KBM-7 (cell line): ENCODE measurements at regions not wholly inside any gene's neighbourhood (a gene's known extent, or its start where the extent isn't known, plus 50 kb on each side); places are given as distances from the start of the nearest gene placed in this dataset.

Experiments used
- DNase-seq: peaks from one replicate; pipeline ENCODE4 v3.0.0-alpha.2; 2015
- in situ Hi-C: fragments of 300-500 bp; cut with MboI; formaldehyde crosslinking; loops from 2 replicates; pipeline ENCODE4 v1.14.3; 2020; ENCODE audit warnings: low sequenced_read_pairs, low pct_unique_long_range_greater_than_20kb, mixed read lengths

DNA sequence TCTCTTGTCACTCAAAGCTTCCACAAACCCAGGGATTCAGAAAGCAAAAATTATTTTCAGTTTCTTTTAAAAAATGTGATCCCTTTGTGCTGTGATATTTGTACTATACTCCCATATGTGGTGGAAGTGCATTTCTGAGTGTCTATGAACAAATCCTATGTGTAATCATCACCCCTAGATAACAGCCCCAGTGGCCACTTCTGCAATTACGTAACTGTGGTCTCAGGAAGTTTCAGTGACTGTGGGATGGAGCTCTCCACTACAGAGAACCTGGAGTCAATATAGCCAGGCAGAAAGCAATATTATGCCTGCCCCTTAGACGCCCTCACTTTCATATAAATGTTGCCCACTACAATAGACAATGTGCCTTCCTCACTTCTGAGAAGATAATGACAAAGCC lies 1101.7 kb upstream of the GHITM start:
- DNase-seq = no peak
- in situ Hi-C loops = no loop called here

DNA sequence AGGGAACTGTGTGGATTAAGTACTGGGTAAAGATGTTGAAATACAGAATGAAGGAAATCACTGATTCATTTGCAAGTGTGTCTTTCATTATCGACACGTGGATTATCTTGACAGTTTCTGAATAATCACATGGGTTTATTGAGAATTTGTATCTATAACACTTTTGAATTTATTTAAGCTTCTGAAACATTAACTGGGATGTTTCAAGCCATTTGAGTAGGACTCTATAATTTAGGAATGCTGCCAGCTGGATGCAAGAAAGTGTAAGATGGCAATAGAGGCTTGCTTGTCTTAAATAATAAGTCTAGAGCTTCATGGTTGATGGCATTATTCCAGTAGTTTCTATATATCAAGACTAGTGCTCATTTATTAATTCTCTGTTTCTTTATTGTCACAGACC lies 1100.7 kb upstream of the GHITM start:
- in situ Hi-C loops = no loop called here

DNA sequence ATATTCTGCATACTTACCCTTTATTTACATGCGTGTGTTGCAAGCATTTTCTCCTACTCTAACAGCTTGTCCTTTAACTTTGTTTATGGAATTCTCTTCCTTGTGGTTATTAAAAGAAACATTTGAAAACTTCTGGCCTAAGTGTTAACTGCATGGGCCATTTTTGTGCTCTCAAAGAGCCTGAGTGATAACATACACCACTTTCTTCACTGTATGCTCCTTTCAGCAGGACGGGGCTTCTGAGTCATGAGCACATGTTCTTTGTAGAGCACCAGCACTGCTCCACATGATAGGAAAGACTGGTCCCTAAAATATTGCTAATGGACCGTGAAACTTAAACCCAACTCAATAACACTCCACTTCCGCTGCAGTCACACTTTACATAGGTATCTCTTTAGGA lies 1093.6 kb upstream of the GHITM start:
- no peak for DNase-seq
- in situ Hi-C loops = no loop called here

More for the DNA sequence above, 1100.7 kb upstream of the GHITM start:
- DNase-seq = no peak

DNA sequence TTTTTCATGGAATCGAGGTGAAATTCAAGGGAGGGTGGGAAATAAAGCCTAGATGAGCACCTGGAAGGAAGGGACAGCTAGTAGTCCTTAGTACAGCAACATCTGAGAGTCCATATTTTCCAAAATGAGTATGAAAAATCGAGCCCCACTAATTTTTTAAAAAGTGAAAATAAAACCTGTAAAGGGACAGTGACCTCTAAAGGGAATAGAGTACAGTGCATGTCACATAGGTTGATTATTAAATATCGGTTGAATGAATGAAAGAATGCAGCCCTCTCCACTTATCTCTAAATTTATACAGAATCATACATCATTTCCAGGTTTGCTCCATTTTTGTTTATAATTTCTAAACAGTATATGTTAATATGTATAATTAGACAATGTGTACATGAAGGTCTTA lies 1088.5 kb upstream of the GHITM start:
- in situ Hi-C loops = no loop called here
- no peak for DNase-seq

GRCh38 chr10:83062871-83063270 lies 1076.4 kb upstream of the GHITM start:
- in situ Hi-C loops = no loop called here
- no peak for DNase-seq

DNA sequence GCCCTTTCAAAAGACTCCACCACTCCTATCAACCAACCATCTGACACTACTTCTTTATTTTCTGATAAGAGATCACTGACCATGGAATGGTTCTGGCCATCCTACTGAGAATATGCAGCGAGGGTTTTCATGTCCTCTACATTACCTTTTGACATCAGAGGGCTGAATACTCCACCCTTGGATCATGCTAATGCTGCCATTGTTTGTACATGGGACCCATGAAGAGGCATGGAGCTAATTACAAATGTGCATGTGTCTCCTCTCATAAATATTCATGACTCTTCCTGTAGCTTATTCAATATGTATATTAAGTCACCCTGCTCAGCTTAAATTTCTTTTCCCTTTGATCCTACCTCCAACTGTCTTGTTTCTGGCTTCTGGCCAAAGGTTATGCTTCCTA lies 1065.8 kb upstream of the GHITM start:
- in situ Hi-C loops = no loop called here
- DNase-seq = no peak

GRCh38 chr10:83075016-83075814 lies 1064.1 kb upstream of the GHITM start:
- in situ Hi-C loops = no loop called here
- no peak for DNase-seq

- no peak for DNase-seq
- in situ Hi-C loops = no loop called here
Observed at GRCh38 chr10:83075815-83076355, 1063.4 kb upstream of the GHITM start.

DNA sequence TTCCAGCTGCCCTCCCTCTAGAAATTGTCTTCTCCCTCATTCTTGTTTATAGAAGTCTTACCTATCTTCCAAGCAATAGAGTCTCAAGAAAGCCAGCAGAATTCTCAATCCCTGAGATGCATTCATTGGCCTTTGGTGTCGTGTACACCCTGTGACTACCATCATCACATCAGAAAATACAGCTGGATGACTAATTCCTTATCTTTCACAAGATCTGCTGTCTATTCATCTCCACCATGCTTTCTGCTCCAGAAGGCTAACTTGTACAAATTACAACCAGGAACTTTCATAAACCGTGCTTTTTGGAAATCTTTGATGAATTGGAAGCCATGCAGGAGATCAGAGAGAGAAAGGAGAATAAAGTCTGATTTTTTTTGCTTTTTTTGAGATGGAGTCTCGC lies 1062.9 kb upstream of the GHITM start:
- DNase-seq = no peak
- in situ Hi-C loops = no loop called here

DNA sequence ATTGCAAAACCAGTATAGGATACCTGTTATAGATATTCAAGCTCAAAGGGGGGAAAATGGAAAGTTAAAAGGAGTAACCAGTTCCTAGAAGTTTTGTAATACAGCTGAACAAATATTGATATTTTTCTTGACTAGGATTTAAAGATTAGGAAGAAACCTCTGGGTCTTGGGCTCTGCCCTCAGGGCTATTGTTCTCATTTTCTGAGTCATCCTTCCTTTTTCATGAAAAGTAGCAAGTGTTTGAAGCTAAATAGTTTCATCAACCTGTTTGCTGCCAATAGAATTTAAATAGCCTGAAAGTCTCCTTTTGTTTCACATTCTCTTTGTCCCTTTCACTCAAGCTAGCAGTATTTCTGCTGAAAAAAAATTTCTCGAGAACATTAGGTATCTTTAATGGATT lies 1061.1 kb upstream of the GHITM start:
- no peak for DNase-seq
- in situ Hi-C loops = no loop called here

DNA sequence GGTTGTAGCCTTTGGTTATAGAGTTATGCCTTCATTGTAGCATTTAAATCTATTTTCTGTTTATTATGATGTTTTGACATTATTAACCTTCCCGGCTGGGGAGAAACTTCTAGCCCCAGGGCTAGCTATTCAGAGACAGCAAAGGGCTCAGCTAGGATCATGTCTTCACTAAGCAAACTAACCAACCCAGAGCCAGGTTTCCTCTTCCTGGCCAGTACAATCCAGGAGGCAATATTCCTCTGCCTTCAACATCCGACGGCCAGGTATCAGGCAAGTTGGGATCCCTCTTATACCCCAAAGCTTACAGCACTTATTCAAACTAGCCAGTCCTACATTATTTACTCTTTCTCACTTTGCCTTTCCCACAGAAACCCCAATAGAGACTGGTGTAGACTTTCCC lies 1060.7 kb upstream of the GHITM start:
- DNase-seq = no peak
- in situ Hi-C loops = no loop called here

DNA sequence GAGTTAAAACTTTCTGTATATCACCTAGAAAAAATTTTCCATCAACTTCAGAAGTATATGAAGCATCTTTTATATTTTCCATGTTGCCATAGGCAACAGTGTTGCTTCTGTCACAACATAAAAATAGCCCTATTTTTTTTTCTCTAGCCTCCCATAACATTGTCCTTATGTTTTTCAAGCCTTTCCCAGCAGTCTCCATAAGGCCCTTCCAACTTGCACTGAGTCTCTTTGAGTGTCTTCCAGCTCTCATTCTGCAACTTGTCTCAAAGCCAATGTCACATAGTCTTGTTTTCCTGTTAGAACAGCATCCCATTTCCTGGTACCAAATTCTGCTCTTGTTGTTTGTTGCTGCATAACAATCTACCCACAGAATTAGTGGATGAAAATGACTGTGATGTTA lies 1055.5 kb upstream of the GHITM start:
- no peak for DNase-seq
- in situ Hi-C loops = no loop called here

DNA sequence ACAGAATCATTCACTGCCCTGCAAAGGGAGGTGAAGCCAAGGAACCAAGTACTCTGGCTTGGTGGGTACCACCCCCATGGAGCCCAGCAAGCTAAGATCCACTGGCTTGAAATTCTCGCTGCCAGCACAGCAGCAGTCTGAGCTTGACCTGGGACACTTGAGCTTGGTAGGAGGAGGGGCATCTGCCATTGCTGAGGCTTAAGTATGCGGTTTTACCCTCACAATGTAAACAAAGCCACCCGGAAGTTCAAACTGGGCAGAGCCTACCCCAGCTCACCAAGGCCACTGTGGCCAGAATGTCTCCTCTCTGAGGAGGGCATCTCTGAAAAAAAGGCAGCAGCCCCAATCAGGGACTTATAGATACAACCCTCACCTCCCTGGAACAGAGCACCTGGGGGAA lies 1050.0 kb upstream of the GHITM start:
- no peak for DNase-seq
- in situ Hi-C loops = no loop called here

- no peak for DNase-seq
- in situ Hi-C loops = no loop called here
Observed at GRCh38 chr10:83104616-83105015, 1034.7 kb upstream of the GHITM start.

- in situ Hi-C loops = no loop called here
Observed at GRCh38 chr10:83108565-83109333, 1030.6 kb upstream of the GHITM start.

DNA sequence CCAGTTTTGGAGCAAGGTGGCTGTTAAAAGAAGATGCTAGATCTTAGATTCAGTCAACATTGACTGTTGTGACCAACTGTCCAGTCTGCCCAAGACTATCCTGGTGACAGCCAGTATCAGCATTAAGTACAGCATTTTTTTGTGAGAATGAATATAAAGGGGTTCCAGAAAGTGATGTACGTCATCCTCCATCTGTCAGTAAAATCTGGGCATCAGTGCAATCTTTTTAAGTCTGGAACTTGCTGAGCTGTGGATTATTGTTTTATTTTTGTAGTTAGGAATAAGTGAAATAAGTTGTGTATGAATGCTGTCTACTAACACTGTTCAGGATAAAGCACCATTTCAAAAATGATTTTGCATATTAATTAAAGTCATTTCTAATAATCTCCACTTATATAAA lies 1020.0 kb upstream of the GHITM start:
- in situ Hi-C loops = no loop called here
- DNase-seq = no peak

More at GRCh38 chr10:83108565-83109333, 1030.6 kb upstream of the GHITM start:
- no peak for DNase-seq

DNA sequence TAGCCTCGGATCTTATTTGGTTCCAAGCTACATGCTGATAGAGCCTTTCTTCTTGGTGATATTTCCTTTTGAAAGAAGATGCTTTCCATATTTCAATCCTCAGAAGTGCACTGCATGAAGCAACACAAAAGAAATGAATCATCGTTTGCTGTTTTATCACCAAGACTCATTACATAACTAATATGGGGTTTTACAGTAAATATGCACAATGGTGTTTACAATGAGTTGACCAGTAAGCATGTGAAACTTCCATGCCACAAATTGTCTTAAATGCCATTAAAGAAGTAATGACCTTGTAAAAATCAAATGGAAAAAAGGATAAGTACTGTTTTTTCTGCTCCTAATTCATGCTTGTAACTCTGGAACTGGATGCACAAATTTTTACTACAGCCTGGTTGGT lies 1017.0 kb upstream of the GHITM start:
- DNase-seq = no peak
- in situ Hi-C loops = no loop called here

GRCh38 chr10:83127942-83128575 lies 1011.2 kb upstream of the GHITM start:
- in situ Hi-C loops = no loop called here
- no peak for DNase-seq

DNA sequence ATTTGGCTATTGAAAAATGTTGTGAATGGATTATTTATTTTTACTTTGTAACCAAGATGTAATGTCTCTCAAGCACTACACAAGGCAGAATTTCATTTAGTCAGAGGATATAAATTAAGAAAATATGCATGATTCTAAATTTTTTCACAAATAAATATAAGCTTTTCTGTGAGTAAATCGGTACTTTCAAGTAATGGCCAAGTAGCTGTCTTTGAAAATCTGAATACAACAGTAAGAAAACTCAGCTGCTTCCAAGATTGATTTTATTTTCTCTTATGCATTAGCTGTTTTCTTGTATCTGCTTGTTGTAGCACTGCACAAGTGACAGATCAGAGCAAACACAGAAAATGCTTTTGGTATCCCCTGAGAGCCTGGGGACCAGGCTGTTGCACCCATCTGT lies 998.5 kb upstream of the GHITM start:
- DNase-seq = no peak
- in situ Hi-C loops = no loop called here

GRCh38 chr10:83142074-83142563 lies 997.2 kb upstream of the GHITM start:
- in situ Hi-C loops = no loop called here
- no peak for DNase-seq
